Coronary artery (tissue), 2 donors: ENCODE measurements at regions not wholly inside any gene's neighbourhood (a gene's known extent, or its start where the extent isn't known, plus 50 kb on each side); places are given as distances from the start of the nearest gene placed in this dataset.

Experiments used
- DNase-seq: peaks from one replicate; pipeline ENCODE4 v3.0.0-alpha.2; 2017; ENCODE audit warnings: low spot score
- H3K27ac ChIP-seq, 2 donors: fragments of 200-600 bp; sonication (generic); one replicate each; pipeline ENCODE4 v1.5.1; 2016 to 2019
- H3K4me3 ChIP-seq: fragments of 200-600 bp; sonication (generic); 2 replicates; pipeline ENCODE4 v1.5.1; 2016; ENCODE audit warnings: mild to moderate bottlenecking, moderate library complexity
- TF ChIP-seq, protein P1 (sequence below): fragments of 200-600 bp; sonication (generic); IDR thresholded peaks from one replicate; pipeline ENCODE4 v1.5.1; 2019; ENCODE audit warnings: antibody characterized with exemption

- Histone ChIP-seq H3K4me3 (no peak overlapping the region), H3K27ac (no peak overlapping the region)
- TF ChIP-seq, protein P1, sequence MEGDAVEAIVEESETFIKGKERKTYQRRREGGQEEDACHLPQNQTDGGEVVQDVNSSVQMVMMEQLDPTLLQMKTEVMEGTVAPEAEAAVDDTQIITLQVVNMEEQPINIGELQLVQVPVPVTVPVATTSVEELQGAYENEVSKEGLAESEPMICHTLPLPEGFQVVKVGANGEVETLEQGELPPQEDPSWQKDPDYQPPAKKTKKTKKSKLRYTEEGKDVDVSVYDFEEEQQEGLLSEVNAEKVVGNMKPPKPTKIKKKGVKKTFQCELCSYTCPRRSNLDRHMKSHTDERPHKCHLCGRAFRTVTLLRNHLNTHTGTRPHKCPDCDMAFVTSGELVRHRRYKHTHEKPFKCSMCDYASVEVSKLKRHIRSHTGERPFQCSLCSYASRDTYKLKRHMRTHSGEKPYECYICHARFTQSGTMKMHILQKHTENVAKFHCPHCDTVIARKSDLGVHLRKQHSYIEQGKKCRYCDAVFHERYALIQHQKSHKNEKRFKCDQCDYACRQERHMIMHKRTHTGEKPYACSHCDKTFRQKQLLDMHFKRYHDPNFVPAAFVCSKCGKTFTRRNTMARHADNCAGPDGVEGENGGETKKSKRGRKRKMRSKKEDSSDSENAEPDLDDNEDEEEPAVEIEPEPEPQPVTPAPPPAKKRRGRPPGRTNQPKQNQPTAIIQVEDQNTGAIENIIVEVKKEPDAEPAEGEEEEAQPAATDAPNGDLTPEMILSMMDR = no peak
- DNase-seq = no peak
Measured at GRCh38 chr20:19113343-19113930, 99.0 kb upstream of the SLC24A3 start.

DNA sequence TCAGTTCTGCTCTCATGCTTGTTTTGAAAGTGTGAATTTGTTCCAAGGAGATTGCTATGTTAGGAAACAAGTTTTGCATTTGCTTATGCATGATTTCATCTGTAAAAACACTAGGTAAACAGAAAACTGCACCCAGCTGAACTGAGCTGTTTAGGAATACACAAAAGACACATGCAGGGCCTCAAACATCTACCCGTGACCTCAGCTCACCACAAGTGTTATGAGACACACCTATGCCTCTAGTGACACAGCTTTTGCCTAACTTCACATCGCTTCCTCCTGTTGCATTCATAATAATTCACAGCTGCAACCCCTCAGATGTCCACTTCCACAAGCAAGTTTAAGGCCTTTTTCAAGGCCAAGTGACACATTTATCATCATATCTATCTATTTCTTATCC is 98.0 kb upstream of the SLC24A3 start:
- no peak overlapping the region for H3K27ac ChIP-seq
- no peak for DNase-seq
- TF ChIP-seq, protein P1 = no peak
- no peak overlapping the region for H3K4me3 ChIP-seq

DNA sequence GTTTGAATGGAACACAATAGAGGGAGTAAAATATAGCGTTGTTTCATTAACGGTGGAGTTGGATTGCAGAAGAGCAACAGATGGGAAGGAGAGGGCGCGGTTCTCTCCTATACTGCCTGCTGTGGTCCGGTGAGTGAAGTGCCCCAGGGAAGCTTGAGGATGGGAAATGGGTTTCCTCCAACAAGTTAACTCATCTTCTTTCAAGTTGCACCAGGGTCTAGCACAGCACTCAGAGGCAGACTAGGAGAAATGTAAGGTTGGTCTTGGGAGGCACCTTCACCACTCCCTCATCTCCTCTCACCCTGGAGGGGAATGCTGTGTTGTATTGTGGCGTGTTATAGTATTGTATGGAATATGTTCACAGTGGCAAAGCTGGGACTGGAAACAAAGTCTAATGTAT is 96.9 kb upstream of the SLC24A3 start:
- no peak overlapping the region for H3K27ac ChIP-seq
- DNase-seq = no peak
- TF ChIP-seq, protein P1 = no peak
- no peak overlapping the region for H3K4me3 ChIP-seq

DNA sequence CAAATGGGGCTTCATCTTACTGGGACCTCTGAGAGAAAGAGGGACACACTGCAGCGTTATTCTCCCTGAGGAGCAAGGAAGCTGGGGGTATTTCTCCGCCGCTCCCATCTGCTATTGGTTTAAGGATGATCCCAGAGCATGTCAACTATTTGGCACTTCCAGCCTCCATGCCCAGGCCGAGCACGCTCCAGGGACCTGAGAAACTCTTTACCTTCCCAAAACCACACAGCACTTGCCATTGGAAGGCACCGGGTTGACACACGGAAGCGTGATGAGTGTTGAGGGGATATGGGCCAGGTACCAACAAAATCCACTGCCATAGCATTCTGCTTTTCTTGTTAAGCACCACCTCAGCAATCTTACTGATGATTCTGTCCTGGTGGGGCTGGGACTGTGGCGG is 92.4 kb upstream of the SLC24A3 start:
- Histone ChIP-seq H3K4me3 (no peak overlapping the region), H3K27ac (no peak overlapping the region)
- DNase-seq = no peak
- TF ChIP-seq, protein P1 = no peak

GRCh38 chr20:19120569-19120968 is 91.9 kb upstream of the SLC24A3 start:
- TF ChIP-seq, protein P1 = no peak
- H3K27ac ChIP-seq = no peak overlapping the region
- no peak for DNase-seq
- no peak overlapping the region for H3K4me3 ChIP-seq

DNA sequence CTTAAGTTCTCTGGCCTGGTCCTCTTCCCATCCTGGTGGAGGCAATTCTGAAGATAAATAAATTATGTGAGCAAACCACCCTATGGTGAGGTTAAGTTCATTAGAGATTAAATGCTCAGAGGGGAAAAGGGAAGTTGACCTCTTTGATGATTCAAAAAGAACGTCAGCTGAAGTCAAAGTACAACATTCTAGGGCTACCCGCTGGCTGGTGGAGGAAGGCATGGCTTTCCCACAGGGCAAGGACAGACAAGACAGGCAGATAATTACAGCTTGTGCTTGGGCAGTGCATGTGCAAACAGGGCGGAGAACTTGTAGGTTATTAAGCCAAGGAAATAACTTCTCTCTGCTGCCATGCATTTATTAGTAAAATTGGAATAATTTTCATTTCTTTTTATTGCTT is 91.0 kb upstream of the SLC24A3 start:
- Histone ChIP-seq H3K4me3 (no peak overlapping the region), H3K27ac (no peak overlapping the region)
- no peak for DNase-seq
- TF ChIP-seq, protein P1 = no peak

GRCh38 chr20:19121916-19122315 is 90.5 kb upstream of the SLC24A3 start:
- DNase-seq = no peak
- TF ChIP-seq, protein P1 = no peak
- Histone ChIP-seq H3K27ac (no peak overlapping the region), H3K4me3 (no peak overlapping the region)
